Endothelial cell of umbilical vein (primary cell): ENCODE measurements at regions not wholly inside any gene's neighbourhood (a gene's known extent, or its start where the extent isn't known, plus 50 kb on each side); places are given as distances from the start of the nearest gene placed in this dataset.

Experiments
- BruUV-seq: library from RNA; stranded (reverse); fragments of 400-500 nt; replicated peaks from 2 replicates; lab custom pipeline; 2021; lab: Mats Ljungman, UMichigan
- CTCF ChIA-PET: fragments of 300-600, 350-600 bp; sonication (Branson Sonifier 250); formaldehyde crosslinking; loops from one replicate; lab custom pipeline; 2021; ENCODE audit warnings: antibody characterized with exemption, inconsistent platforms; lab: Charles Lee
- POLR2A ChIA-PET: fragments of 300-600, 350-600 bp; sonication (Branson Sonifier 250); formaldehyde crosslinking; loops from one replicate; lab custom pipeline; 2021; ENCODE audit warnings: antibody characterized with exemption, inconsistent platforms; lab: Charles Lee
- DNase-seq: peaks from one replicate; pipeline ENCODE4 v3.0.0-alpha.2; 2011; ENCODE audit warnings: low read depth, low spot score
- FAIRE-seq: peaks from 2 replicates; lab custom pipeline; 2011; peaks lifted over from hg19 to GRCh38; lab: Jason Lieb, UNC
- H2AFZ ChIP-seq: 2 replicates; pipeline ENCODE4 v1.6.0; 2012; ENCODE audit warnings: low read depth, low read length, control low read depth, inconsistent platforms
- H3K27ac ChIP-seq: 2 replicates; pipeline ENCODE4 v1.5.1; 2011; ENCODE audit warnings: low read depth, mild to moderate bottlenecking, control low read depth, low read length, moderate library complexity; ENCODE audit not compliant: insufficient read depth
- H3K27me3 ChIP-seq, 2 experiments: 2 replicates each; pipeline versions ENCODE4 v1.6.0 to v1.6.1; 2011; ENCODE audit warnings: low read length in 2 of 2, mixed read lengths in 1 of 2; ENCODE audit not compliant: control insufficient read depth in 2 of 2, insufficient read depth in 2 of 2
- H3K36me3 ChIP-seq, 2 experiments: 2 replicates in 1 of 2; 3 replicates in 1 of 2; pipeline ENCODE4 v1.5.1; 2011; ENCODE audit warnings: low read length in 2 of 2, mild to moderate bottlenecking in 1 of 2, moderate library complexity in 1 of 2; ENCODE audit not compliant: control insufficient read depth in 2 of 2, insufficient read depth in 2 of 2; ENCODE audit errors: extremely low read depth in 1 of 2
- H3K4me1 ChIP-seq: 3 replicates; pipeline ENCODE4 v1.5.1; 2011; ENCODE audit warnings: mild to moderate bottlenecking, low read length; ENCODE audit not compliant: control insufficient read depth, insufficient read depth; ENCODE audit errors: extremely low read depth
- H3K4me2 ChIP-seq: 2 replicates; pipeline ENCODE4 v1.6.1; 2011; ENCODE audit warnings: low read length, control low read depth, mixed read lengths; ENCODE audit not compliant: insufficient read depth
- H3K4me3 ChIP-seq, 3 experiments: fragments of 200-600 bp in 1 of 3; sonication (generic), shearing (Covaris generic) in 1 of 3; replicated peaks in 1 of 3; 2 replicates each; pipeline ENCODE4 v1.5.1; 2011 to 2016; ENCODE audit warnings: control low read depth in 3 of 3, low read length in 3 of 3, mild to moderate bottlenecking in 2 of 3, inconsistent platforms in 1 of 3, low read depth in 1 of 3, moderate library complexity in 1 of 3; ENCODE audit not compliant: insufficient read depth in 1 of 3
- H3K79me2 ChIP-seq: 2 replicates; pipeline ENCODE4 v1.6.0; 2012; ENCODE audit warnings: low read length, inconsistent platforms; ENCODE audit not compliant: control insufficient read depth, insufficient read depth
- H3K9ac ChIP-seq: replicated peaks from 2 replicates; pipeline ENCODE3; 2011; ENCODE audit warnings: low read length, control low read depth; ENCODE audit not compliant: insufficient read depth; ENCODE audit errors: extremely low read depth
- H3K9me1 ChIP-seq: replicated peaks from 3 replicates; pipeline ENCODE4 v1.6.0; 2011; ENCODE audit warnings: mild to moderate bottlenecking, low read length; ENCODE audit not compliant: control insufficient read depth, insufficient read depth; ENCODE audit errors: extremely low read depth
- H3K9me3 ChIP-seq: replicated peaks from 2 replicates; pipeline ENCODE4 v1.5.1; 2012; ENCODE audit warnings: low read length, inconsistent platforms; ENCODE audit not compliant: control insufficient read depth, insufficient read depth
- H4K20me1 ChIP-seq: replicated peaks from 2 replicates; pipeline ENCODE3; 2011; ENCODE audit warnings: mild to moderate bottlenecking, low read length; ENCODE audit not compliant: control insufficient read depth, insufficient read depth; ENCODE audit errors: extremely low read depth
- CTCF ChIP-seq, 2 donors: IDR thresholded peaks; 1 replicate in 1 of 2; 2 replicates in 1 of 2; pipeline ENCODE4 v1.5.1; 2011; ENCODE audit warnings: low read length in 2 of 2, mild to moderate bottlenecking in 2 of 2, moderate library complexity in 2 of 2, control low read depth in 1 of 2, inconsistent platforms in 1 of 2, low read depth in 1 of 2; ENCODE audit not compliant: insufficient read depth in 1 of 2; ENCODE audit errors: extremely low read depth in 1 of 2
- EZH2 ChIP-seq: IDR thresholded peaks from 2 replicates; pipeline ENCODE4 v1.6.1; 2012; ENCODE audit warnings: borderline replicate concordance, low read depth, mild to moderate bottlenecking, moderate library complexity, low read length, inconsistent platforms; ENCODE audit not compliant: severe bottlenecking
- FOS ChIP-seq: IDR thresholded peaks from 2 replicates; pipeline ENCODE4 v1.6.1; 2011; ENCODE audit warnings: mild to moderate bottlenecking, low read length, moderate library complexity, borderline replicate concordance; ENCODE audit not compliant: insufficient read depth
- GATA2 ChIP-seq: IDR thresholded peaks from 2 replicates; pipeline ENCODE4 v1.7.0; 2011; ENCODE audit warnings: low read depth, mild to moderate bottlenecking, moderate library complexity, mixed read lengths, low read length; ENCODE audit not compliant: insufficient read length, insufficient read depth
- JUN ChIP-seq: IDR thresholded peaks from 2 replicates; pipeline ENCODE4 v1.6.1; 2011; ENCODE audit warnings: borderline replicate concordance, low read depth; ENCODE audit not compliant: insufficient read length, insufficient read depth
- MAX ChIP-seq: IDR thresholded peaks from 2 replicates; pipeline ENCODE4 v1.6.1; 2011; ENCODE audit not compliant: insufficient read depth, insufficient read length
- MYC ChIP-seq: IDR thresholded peaks from one replicate; pipeline ENCODE4 v1.6.1; 2011; ENCODE audit warnings: mild to moderate bottlenecking, low read depth, low read length
- POLR2A ChIP-seq: IDR thresholded peaks from 2 replicates; pipeline ENCODE4 v1.6.1; 2012; ENCODE audit warnings: low read depth, mild to moderate bottlenecking, control low read depth, low read length
- POLR2AphosphoS5 ChIP-seq: IDR thresholded peaks from 2 replicates; pipeline ENCODE4 v1.6.1; 2012; ENCODE audit warnings: low read depth, mild to moderate bottlenecking, control low read depth, low read length, moderate library complexity; ENCODE audit not compliant: insufficient read depth
- dilution Hi-C: fragments of 300-500 bp; cut with MboI; formaldehyde crosslinking; loops from one replicate; pipeline ENCODE4 v1.15.0; 2019; ENCODE audit warnings: low sequenced_read_pairs; ENCODE audit not compliant: extremely low pct_ligation_motif_present
- intact Hi-C: fragments of 100-400 bp; cut with micrococcal nuclease; formaldehyde crosslinking; loops from one replicate; pipeline ENCODE4 v1.10.0; 2022

GRCh38 chr2:102932501-102932900 lies 170.7 kb downstream of the TMEM182 start:
- no peak overlapping the region for H2AFZ ChIP-seq
- no peak overlapping the region for H3K27ac ChIP-seq
- ChIA-PET POLR2A (no interaction called here), CTCF (no interaction called here)
- H3K36me3 ChIP-seq, result no peaks in the 10 kb centered on the region
- FAIRE-seq, result no peak
- no peak for DNase-seq
- H3K4me2 ChIP-seq, result no peak overlapping the region
- H3K9me3 ChIP-seq, result no peaks in the 10 kb centered on the region
- no peaks in the 10 kb centered on the region for H3K4me1 ChIP-seq
- no peak for TF ChIP-seq POLR2AphosphoS5
- no peak for TF ChIP-seq EZH2
- no peak for TF ChIP-seq POLR2A
- TF ChIP-seq FOS, result no peak
- no peak for TF ChIP-seq CTCF (IDR thresholded peaks at IDR 0.05; ENCODE audit: extremely low read depth in 1 of 2, insufficient read depth in 1 of 2, low read depth in 1 of 2, low read length in 2 of 2)
- TF ChIP-seq GATA2, result no peak
- TF ChIP-seq JUN, result no peak
- no peak for TF ChIP-seq MYC
- TF ChIP-seq MAX, result no peak
- no peaks in the 10 kb centered on the region for H4K20me1 ChIP-seq
- no peaks in the 10 kb centered on the region for H3K79me2 ChIP-seq
- BruUV-seq, result no TSS peak
- H3K9me1 ChIP-seq, result no peaks in the 10 kb centered on the region
- dilution Hi-C loops, result no loop called here
- intact Hi-C loops, result no loop called here
- no peak overlapping the region for H3K4me3 ChIP-seq
- no peak overlapping the region for H3K9ac ChIP-seq
- H3K27me3 ChIP-seq, result no peaks in the 10 kb centered on the region
